HEK293 (cell line): ENCODE measurements at regions not wholly inside any gene's neighbourhood (a gene's known extent, or its start where the extent isn't known, plus 50 kb on each side); places are given as distances from the start of the nearest gene placed in this dataset.

Source experiments
- CTCF ChIA-PET: fragments of 350-600 bp; formaldehyde crosslinking; extraction: SDS; loops from one replicate; lab custom pipeline; 2021; ENCODE audit warnings: antibody characterized with exemption; lab: Yijun Ruan, JAX
- POLR2A ChIA-PET: fragments of 300-600 bp; formaldehyde crosslinking; extraction: SDS; loops from one replicate; lab custom pipeline; 2020; ENCODE audit warnings: antibody characterized with exemption, inconsistent platforms; lab: Yijun Ruan, JAX
- H3K27ac ChIP-seq: fragments of 200-500 bp; sonication (Bioruptor generic); 2 replicates; pipeline ENCODE4 v1.5.1; 2014; ENCODE audit warnings: low read depth, low read length, control low read depth, inconsistent platforms; ENCODE audit errors: extremely low read depth
- H3K36me3 ChIP-seq, 2 experiments: fragments of 200-500 bp in 1 of 2; sonication (Bioruptor generic) in 1 of 2; 1 replicate in 1 of 2; 2 replicates in 1 of 2; pipeline ENCODE4 v1.5.1; 2014 to 2017; ENCODE audit warnings: inconsistent platforms in 2 of 2, low read length in 2 of 2; ENCODE audit not compliant: control insufficient read depth in 2 of 2, insufficient read depth in 1 of 2
- H3K4me1 ChIP-seq: fragments of 200-500 bp; sonication (Bioruptor generic); 2 replicates; pipeline ENCODE4 v1.5.1; 2014; ENCODE audit warnings: mild to moderate bottlenecking, low read length, inconsistent platforms; ENCODE audit not compliant: control insufficient read depth, insufficient read depth
- H3K4me3 ChIP-seq: 2 replicates; pipeline ENCODE4 v1.5.1; 2011; ENCODE audit warnings: low read depth, mild to moderate bottlenecking, control low read depth, low read length, moderate library complexity
- H3K9me3 ChIP-seq: fragments of 200-500 bp; sonication (Bioruptor generic); 2 replicates; pipeline ENCODE4 v1.5.1; 2014; ENCODE audit warnings: low read depth, low read length, inconsistent platforms; ENCODE audit not compliant: control insufficient read depth, insufficient read depth
- KLF9 ChIP-seq: fragments of 450-650 bp; formaldehyde crosslinking; IDR thresholded peaks from 2 replicates; pipeline ENCODE4 v1.5.1; 2016; ENCODE audit warnings: missing biosample characterization, missing genetic modification characterization, low read depth
- SP2 ChIP-seq: fragments of 450-650 bp; formaldehyde crosslinking; IDR thresholded peaks from 2 replicates; pipeline ENCODE4 v1.5.1; 2016; ENCODE audit warnings: missing biosample characterization, missing genetic modification characterization
- ZBTB48 ChIP-seq: fragments of 450-650 bp; formaldehyde crosslinking; IDR thresholded peaks from 2 replicates; pipeline ENCODE4 v1.5.1; 2016; ENCODE audit warnings: missing biosample characterization, missing genetic modification characterization
- ZNF133 ChIP-seq: fragments of 450-650 bp; formaldehyde crosslinking; IDR thresholded peaks from 2 replicates; pipeline ENCODE4 v1.5.1; 2016; ENCODE audit warnings: missing biosample characterization, missing genetic modification characterization
- ZNF2 ChIP-seq: fragments of 450-650 bp; formaldehyde crosslinking; IDR thresholded peaks from 2 replicates; pipeline ENCODE4 v1.5.1; 2016; ENCODE audit warnings: missing biosample characterization, missing genetic modification characterization
- ZNF202 ChIP-seq: fragments of 450-650 bp; formaldehyde crosslinking; IDR thresholded peaks from 2 replicates; pipeline ENCODE4 v1.5.1; 2016; ENCODE audit warnings: missing biosample characterization, missing genetic modification characterization, borderline replicate concordance
- ZNF324 ChIP-seq: fragments of 450-650 bp; formaldehyde crosslinking; IDR thresholded peaks from 2 replicates; pipeline ENCODE4 v1.5.1; 2016; ENCODE audit warnings: missing biosample characterization, missing genetic modification characterization
- ZNF426 ChIP-seq: fragments of 450-650 bp; formaldehyde crosslinking; IDR thresholded peaks from 2 replicates; pipeline ENCODE4 v1.5.1; 2017; ENCODE audit warnings: missing biosample characterization, missing genetic modification characterization, mild to moderate bottlenecking, inconsistent platforms, moderate library complexity
- ZNF624 ChIP-seq: fragments of 450-650 bp; formaldehyde crosslinking; IDR thresholded peaks from 2 replicates; pipeline ENCODE4 v1.5.1; 2017; ENCODE audit warnings: missing biosample characterization, missing genetic modification characterization
- TF ChIP-seq, protein P1 (sequence below): fragments of 450-650 bp; formaldehyde crosslinking; IDR thresholded peaks from 2 replicates; pipeline ENCODE4 v1.5.1; 2017; ENCODE audit warnings: missing biosample characterization, missing genetic modification characterization
- TF ChIP-seq, protein P2 (sequence below): fragments of 450-650 bp; IDR thresholded peaks from 2 replicates; pipeline ENCODE4 v1.5.1; 2018; ENCODE audit warnings: missing biosample characterization, missing genetic modification characterization
- TF ChIP-seq, protein P3 (sequence below): sonication (generic); formaldehyde crosslinking; IDR thresholded peaks from 2 replicates; pipeline ENCODE4 v1.8.1; 2022; ENCODE audit warnings: mild to moderate bottlenecking, moderate library complexity, missing genetic modification reagents
- TF ChIP-seq, protein P4 (sequence below): fragments of 450-650 bp; formaldehyde crosslinking; IDR thresholded peaks from 2 replicates; pipeline ENCODE4 v1.5.1; 2016; ENCODE audit warnings: missing biosample characterization, missing genetic modification characterization
- TF ChIP-seq, protein P5 (sequence below): fragments of 450-650 bp; formaldehyde crosslinking; IDR thresholded peaks from 2 replicates; pipeline ENCODE4 v1.5.1; 2016; ENCODE audit warnings: missing biosample characterization, missing genetic modification characterization

DNA sequence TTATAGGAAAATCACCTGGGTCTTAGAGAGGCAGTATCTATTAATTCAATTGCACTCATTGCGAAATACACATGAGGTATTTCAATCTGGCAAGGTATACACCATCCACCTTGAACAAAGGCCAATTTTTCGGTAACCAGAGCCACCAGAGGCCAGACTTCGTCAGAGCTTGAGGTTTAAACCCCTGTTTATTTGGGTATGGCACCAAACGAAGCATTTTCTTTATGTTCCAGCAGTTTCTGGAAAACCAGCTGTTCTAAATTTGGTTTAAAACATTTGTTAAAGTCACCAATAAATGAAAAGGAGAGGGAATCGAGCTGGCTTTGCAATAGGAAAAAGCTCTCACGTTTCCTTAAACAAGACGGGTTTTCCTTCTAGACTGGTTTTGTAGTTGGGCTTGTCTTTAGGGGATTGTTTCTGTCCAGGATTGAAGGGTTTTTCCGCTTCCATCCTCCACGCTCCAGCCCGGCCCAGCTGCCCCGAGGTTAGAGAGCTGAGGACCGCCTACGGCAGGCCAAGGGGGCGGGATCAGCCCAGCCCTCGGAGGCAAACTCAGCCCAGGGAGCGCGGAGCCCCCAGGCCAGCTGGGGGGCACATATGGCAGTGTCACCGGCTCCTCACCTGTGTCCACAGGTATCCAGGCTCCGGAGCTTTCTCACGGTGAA lies 539.4 kb upstream of the MGMT start:
- Histone ChIP-seq H3K4me1 (no peaks in the 10 kb centered on the region), H3K9me3 (no peaks in the 10 kb centered on the region), H3K36me3 (no peaks in the 10 kb centered on the region), H3K27ac (no peak overlapping the region), H3K4me3 (no peak overlapping the region)
- CTCF ChIA-PET, result no interaction called here
- TF ChIP-seq, protein P1, sequence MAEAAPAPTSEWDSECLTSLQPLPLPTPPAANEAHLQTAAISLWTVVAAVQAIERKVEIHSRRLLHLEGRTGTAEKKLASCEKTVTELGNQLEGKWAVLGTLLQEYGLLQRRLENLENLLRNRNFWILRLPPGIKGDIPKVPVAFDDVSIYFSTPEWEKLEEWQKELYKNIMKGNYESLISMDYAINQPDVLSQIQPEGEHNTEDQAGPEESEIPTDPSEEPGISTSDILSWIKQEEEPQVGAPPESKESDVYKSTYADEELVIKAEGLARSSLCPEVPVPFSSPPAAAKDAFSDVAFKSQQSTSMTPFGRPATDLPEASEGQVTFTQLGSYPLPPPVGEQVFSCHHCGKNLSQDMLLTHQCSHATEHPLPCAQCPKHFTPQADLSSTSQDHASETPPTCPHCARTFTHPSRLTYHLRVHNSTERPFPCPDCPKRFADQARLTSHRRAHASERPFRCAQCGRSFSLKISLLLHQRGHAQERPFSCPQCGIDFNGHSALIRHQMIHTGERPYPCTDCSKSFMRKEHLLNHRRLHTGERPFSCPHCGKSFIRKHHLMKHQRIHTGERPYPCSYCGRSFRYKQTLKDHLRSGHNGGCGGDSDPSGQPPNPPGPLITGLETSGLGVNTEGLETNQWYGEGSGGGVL (tag by site-specific recombination), result no peak
- no peak for TF ChIP-seq SP2 (tag by site-specific recombination)
- no peak for TF ChIP-seq ZNF2
- TF ChIP-seq, protein P2, sequence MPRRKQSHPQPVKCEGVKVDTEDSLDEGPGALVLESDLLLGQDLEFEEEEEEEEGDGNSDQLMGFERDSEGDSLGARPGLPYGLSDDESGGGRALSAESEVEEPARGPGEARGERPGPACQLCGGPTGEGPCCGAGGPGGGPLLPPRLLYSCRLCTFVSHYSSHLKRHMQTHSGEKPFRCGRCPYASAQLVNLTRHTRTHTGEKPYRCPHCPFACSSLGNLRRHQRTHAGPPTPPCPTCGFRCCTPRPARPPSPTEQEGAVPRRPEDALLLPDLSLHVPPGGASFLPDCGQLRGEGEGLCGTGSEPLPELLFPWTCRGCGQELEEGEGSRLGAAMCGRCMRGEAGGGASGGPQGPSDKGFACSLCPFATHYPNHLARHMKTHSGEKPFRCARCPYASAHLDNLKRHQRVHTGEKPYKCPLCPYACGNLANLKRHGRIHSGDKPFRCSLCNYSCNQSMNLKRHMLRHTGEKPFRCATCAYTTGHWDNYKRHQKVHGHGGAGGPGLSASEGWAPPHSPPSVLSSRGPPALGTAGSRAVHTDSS (tag by site-specific recombination), result no peak
- TF ChIP-seq KLF9 (tag by site-specific recombination), result no peak
- TF ChIP-seq, protein P3, sequence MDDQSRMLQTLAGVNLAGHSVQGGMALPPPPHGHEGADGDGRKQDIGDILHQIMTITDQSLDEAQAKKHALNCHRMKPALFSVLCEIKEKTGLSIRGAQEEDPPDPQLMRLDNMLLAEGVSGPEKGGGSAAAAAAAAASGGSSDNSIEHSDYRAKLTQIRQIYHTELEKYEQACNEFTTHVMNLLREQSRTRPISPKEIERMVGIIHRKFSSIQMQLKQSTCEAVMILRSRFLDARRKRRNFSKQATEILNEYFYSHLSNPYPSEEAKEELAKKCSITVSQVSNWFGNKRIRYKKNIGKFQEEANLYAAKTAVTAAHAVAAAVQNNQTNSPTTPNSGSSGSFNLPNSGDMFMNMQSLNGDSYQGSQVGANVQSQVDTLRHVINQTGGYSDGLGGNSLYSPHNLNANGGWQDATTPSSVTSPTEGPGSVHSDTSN (CRISPR knock-in tag), result no peak
- no peak for TF ChIP-seq ZNF202
- no peak for TF ChIP-seq ZNF624
- TF ChIP-seq ZNF426 (tag by site-specific recombination), result no peak
- no peak for TF ChIP-seq ZNF324
- no peak for TF ChIP-seq ZBTB48 (tag by site-specific recombination)
- TF ChIP-seq, protein P4, sequence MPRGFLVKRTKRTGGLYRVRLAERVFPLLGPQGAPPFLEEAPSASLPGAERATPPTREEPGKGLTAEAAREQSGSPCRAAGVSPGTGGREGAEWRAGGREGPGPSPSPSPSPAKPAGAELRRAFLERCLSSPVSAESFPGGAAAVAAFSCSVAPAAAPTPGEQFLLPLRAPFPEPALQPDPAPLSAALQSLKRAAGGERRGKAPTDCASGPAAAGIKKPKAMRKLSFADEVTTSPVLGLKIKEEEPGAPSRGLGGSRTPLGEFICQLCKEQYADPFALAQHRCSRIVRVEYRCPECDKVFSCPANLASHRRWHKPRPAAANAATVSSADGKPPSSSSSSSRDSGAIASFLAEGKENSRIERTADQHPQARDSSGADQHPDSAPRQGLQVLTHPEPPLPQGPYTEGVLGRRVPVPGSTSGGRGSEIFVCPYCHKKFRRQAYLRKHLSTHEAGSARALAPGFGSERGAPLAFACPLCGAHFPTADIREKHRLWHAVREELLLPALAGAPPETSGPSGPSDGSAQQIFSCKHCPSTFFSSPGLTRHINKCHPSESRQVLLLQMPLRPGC (tag by site-specific recombination), result no peak
- POLR2A ChIA-PET, result no interaction called here

DNA sequence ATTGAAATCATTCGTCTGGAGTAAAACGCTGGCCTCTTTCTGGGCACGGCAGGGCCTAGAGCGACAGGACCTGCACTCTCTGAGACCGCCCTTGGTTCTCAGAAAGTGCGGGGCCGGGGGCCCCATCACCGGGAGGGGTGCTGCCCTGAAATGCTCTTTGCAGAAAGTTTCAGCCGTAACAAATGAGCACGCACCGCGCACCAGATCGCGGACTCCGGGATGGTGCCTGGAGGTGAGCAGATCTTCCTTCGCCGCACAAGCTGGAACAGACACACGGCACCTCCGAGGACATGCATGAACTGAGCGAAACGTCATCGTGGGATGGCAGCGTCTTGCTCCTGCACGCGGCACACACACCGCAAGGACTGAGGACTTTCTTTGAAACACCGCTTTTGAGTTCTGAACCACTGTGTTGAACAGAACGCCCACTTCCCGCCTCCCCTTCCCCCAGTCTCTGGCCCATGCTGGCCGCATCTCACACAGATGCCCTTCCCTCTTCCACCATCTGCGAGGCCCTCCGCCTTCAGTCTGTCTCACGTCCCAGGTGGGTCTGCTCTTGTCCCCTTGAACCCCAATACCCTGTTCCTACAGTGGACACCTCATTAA lies 538.7 kb upstream of the MGMT start:
- CTCF ChIA-PET, result no interaction called here

More for the DNA sequence above, 538.7 kb upstream of the MGMT start:
- no peaks in the 10 kb centered on the region for H3K4me1 ChIP-seq
- H3K36me3 ChIP-seq, result no peaks in the 10 kb centered on the region
- no peaks in the 10 kb centered on the region for H3K9me3 ChIP-seq
- no peak overlapping the region for H3K4me3 ChIP-seq
- no peak overlapping the region for H3K27ac ChIP-seq
- POLR2A ChIA-PET, result no interaction called here
- TF ChIP-seq ZNF133 (tag by site-specific recombination), result no peak
- TF ChIP-seq, protein P5, sequence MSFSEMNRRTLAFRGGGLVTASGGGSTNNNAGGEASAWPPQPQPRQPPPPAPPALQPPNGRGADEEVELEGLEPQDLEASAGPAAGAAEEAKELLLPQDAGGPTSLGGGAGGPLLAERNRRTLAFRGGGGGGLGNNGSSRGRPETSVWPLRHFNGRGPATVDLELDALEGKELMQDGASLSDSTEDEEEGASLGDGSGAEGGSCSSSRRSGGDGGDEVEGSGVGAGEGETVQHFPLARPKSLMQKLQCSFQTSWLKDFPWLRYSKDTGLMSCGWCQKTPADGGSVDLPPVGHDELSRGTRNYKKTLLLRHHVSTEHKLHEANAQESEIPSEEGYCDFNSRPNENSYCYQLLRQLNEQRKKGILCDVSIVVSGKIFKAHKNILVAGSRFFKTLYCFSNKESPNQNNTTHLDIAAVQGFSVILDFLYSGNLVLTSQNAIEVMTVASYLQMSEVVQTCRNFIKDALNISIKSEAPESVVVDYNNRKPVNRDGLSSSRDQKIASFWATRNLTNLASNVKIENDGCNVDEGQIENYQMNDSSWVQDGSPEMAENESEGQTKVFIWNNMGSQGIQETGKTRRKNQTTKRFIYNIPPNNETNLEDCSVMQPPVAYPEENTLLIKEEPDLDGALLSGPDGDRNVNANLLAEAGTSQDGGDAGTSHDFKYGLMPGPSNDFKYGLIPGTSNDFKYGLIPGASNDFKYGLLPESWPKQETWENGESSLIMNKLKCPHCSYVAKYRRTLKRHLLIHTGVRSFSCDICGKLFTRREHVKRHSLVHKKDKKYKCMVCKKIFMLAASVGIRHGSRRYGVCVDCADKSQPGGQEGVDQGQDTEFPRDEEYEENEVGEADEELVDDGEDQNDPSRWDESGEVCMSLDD (tag by site-specific recombination), result no peak
